CD8-positive, alpha-beta memory T cell (primary cell): ENCODE measurements at regions not wholly inside any gene's neighbourhood (a gene's known extent, or its start where the extent isn't known, plus 50 kb on each side); places are given as distances from the start of the nearest gene placed in this dataset.

Source experiments
- CTCF ChIA-PET: fragments of 350-600 bp; sonication (Branson Sonifier 250); formaldehyde crosslinking; loops from one replicate; lab custom pipeline; 2021; ENCODE audit warnings: antibody characterized with exemption; lab: Charles Lee
- POLR2A ChIA-PET: fragments of 350-600 bp; sonication (Branson Sonifier 250); formaldehyde crosslinking; loops from one replicate; lab custom pipeline; 2021; ENCODE audit warnings: antibody characterized with exemption; lab: Charles Lee
- DNase-seq, 5 donors: peaks; one replicate each; pipeline versions ENCODE4 v3.0.0 to v3.0.0-alpha.2; 2020 to 2022; ENCODE audit warnings: mixed read lengths in 1 of 5
- H3K27ac ChIP-seq: one replicate; pipeline ENCODE4 v1.7.0; 2013; ENCODE audit warnings: low read depth, mild to moderate bottlenecking, low read length, moderate library complexity
- H3K27me3 ChIP-seq: 2 replicates; pipeline ENCODE4 v1.7.0; 2013; ENCODE audit warnings: low read length, mild to moderate bottlenecking; ENCODE audit not compliant: insufficient read depth, poor library complexity, severe bottlenecking
- H3K36me3 ChIP-seq: 2 replicates; pipeline ENCODE4 v1.7.0; 2013; ENCODE audit warnings: mild to moderate bottlenecking, low read length, moderate library complexity; ENCODE audit not compliant: insufficient read depth
- H3K4me1 ChIP-seq: 2 replicates; pipeline ENCODE4 v1.7.0; 2013; ENCODE audit warnings: mild to moderate bottlenecking, low read length, moderate library complexity; ENCODE audit not compliant: insufficient read depth
- H3K4me3 ChIP-seq: 2 replicates; pipeline ENCODE4 v1.7.0; 2013; ENCODE audit warnings: mild to moderate bottlenecking, low read length
- H3K9me3 ChIP-seq: 2 replicates; pipeline ENCODE4 v1.7.0; 2013; ENCODE audit warnings: mild to moderate bottlenecking, low read length
- H3K27ac Mint-ChIP-seq, 8 donors: one replicate each; pipeline ENCODE4 v1.8.0; 2020 to 2021; ENCODE audit warnings: mixed read lengths in 8 of 8, mild to moderate bottlenecking in 6 of 8, inconsistent platforms in 3 of 8, moderate library complexity in 3 of 8
- H3K27me3 Mint-ChIP-seq, 2 donors: one replicate each; pipeline ENCODE4 v1.8.0; 2020 to 2021; ENCODE audit warnings: mixed read lengths in 2 of 2, mild to moderate bottlenecking in 1 of 2, moderate library complexity in 1 of 2
- H3K36me3 Mint-ChIP-seq, 3 donors: one replicate each; pipeline ENCODE4 v1.8.0; 2020 to 2021; ENCODE audit warnings: mixed read lengths in 3 of 3, inconsistent platforms in 1 of 3, mild to moderate bottlenecking in 1 of 3
- H3K4me1 Mint-ChIP-seq, 3 donors: one replicate each; pipeline ENCODE4 v1.8.0; 2020 to 2021; ENCODE audit warnings: mixed read lengths in 3 of 3, inconsistent platforms in 1 of 3, mild to moderate bottlenecking in 1 of 3
- H3K4me3 Mint-ChIP-seq, 7 donors: one replicate each; pipeline ENCODE4 v1.8.0; 2020 to 2021; ENCODE audit warnings: mixed read lengths in 7 of 7, mild to moderate bottlenecking in 6 of 7, moderate library complexity in 4 of 7, inconsistent platforms in 2 of 7
- H3K9me3 Mint-ChIP-seq, 5 donors: one replicate each; pipeline ENCODE4 v1.8.0; 2020 to 2022; ENCODE audit warnings: mixed read lengths in 5 of 5, mild to moderate bottlenecking in 3 of 5, moderate library complexity in 2 of 5, inconsistent platforms in 1 of 5

DNA sequence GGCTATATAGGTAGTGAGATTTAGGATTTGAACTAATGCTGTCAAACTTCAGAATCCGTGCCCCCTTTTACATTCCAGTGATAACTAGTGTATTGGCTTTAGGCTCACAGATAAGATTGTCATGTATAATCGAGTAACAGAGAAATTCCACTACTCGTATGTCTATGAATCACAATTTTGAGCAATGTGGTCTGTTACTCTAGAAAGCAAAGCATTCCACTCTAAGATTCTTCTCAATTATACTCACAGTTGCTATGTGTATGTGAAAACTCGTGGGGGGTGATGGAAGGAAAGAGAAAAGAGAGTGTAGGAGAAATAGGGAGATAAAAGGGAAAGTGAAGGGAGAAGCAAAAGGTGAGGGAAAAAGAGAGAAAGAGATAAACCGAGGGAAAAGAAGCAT lies 1175.1 kb upstream of the GOT2 start:
- H3K36me3 Mint-ChIP-seq: no peaks in the 10 kb centered on the region
- Histone ChIP-seq H3K27ac (no peak overlapping the region), H3K27me3 (no peaks in the 10 kb centered on the region), H3K4me3 (no peak overlapping the region), H3K36me3 (no peaks in the 10 kb centered on the region), H3K9me3 (peaks cover under 1% of the 10 kb centered on the region), H3K4me1 (no peaks in the 10 kb centered on the region)
- no peak overlapping the region for H3K27ac Mint-ChIP-seq
- no peaks in the 10 kb centered on the region for H3K4me1 Mint-ChIP-seq
- DNase-seq: no peak
- no peak overlapping the region for H3K4me3 Mint-ChIP-seq
- H3K9me3 Mint-ChIP-seq: peaks cover 3 to 42% (median 8%) of the 10 kb centered on the region in 5 donors
- POLR2A ChIA-PET: no interaction called here
- CTCF ChIA-PET: no interaction called here
- H3K27me3 Mint-ChIP-seq: no peaks in the 10 kb centered on the region

DNA sequence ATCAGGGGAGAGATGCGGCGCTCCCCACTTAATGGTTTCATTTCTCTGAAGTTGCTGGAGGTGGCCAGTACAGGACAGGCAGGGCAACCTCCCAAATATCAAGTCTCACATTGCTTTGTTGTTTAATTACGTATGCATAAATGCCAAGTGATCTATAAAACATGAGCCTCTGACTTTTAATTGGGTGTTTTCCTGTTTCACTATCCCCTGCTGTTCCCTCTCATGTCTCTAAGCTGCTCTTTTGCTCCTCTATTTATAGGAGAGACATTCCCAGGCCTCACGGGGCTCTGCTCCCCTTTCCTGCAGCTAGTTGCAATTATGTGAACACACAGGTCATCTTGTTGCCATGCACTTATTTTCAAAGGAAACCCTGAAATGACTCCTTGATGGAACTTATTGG lies 1173.5 kb upstream of the GOT2 start:
- Mint-ChIP-seq H3K4me3 (no peak overlapping the region), H3K27me3 (no peaks in the 10 kb centered on the region), H3K36me3 (no peaks in the 10 kb centered on the region), H3K27ac (no peak overlapping the region), H3K4me1 (no peaks in the 10 kb centered on the region), H3K9me3 (peaks cover 5 to 48% (median 12%) of the 10 kb centered on the region in 5 donors)
- DNase-seq: no peak
- ChIA-PET POLR2A (no interaction called here), CTCF (no interaction called here)
- Histone ChIP-seq H3K27me3 (no peaks in the 10 kb centered on the region), H3K27ac (no peak overlapping the region), H3K36me3 (no peaks in the 10 kb centered on the region), H3K4me1 (no peaks in the 10 kb centered on the region), H3K9me3 (no peaks in the 10 kb centered on the region), H3K4me3 (no peak overlapping the region)

DNA sequence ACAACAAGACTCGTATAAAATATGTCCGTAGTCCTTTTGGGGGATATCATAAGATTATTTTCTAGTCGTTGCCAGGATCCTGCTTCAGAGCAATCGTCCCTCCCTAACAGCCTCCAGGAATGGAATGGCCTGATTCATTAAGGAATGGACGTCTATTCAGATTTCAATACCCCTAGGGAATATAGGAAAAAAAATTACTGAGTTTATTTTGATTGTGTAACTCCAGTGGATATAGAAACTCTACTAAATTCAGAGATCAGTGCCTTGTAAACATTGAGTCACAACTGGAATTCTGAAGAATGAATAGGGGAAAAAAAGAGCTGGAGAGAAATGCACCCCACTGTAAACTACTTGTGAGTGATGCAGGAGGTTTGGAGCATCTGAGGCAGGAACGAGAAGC lies 1171.5 kb upstream of the GOT2 start:
- CTCF ChIA-PET: no interaction called here
- POLR2A ChIA-PET: no interaction called here
- Histone ChIP-seq H3K4me1 (no peaks in the 10 kb centered on the region), H3K27ac (no peak overlapping the region), H3K4me3 (no peak overlapping the region), H3K27me3 (no peaks in the 10 kb centered on the region), H3K9me3 (no peaks in the 10 kb centered on the region), H3K36me3 (no peaks in the 10 kb centered on the region)
- Mint-ChIP-seq H3K4me1 (no peaks in the 10 kb centered on the region), H3K36me3 (no peaks in the 10 kb centered on the region), H3K27me3 (no peaks in the 10 kb centered on the region), H3K4me3 (no peak overlapping the region), H3K9me3 (peaks cover 4 to 40% (median 10%) of the 10 kb centered on the region in 5 donors), H3K27ac (no peak overlapping the region)
- no peak for DNase-seq

- no peaks in the 10 kb centered on the region for H3K27me3 ChIP-seq
- ChIA-PET CTCF (no interaction called here), POLR2A (no interaction called here)
- H3K4me1 ChIP-seq: no peaks in the 10 kb centered on the region
- no peak overlapping the region for H3K4me3 ChIP-seq
- no peaks in the 10 kb centered on the region for H3K36me3 ChIP-seq
- no peak for DNase-seq
- Mint-ChIP-seq H3K9me3 (peaks cover 4 to 42% (median 10%) of the 10 kb centered on the region in 5 donors), H3K4me3 (no peak overlapping the region), H3K36me3 (no peaks in the 10 kb centered on the region), H3K27ac (no peak overlapping the region), H3K4me1 (no peaks in the 10 kb centered on the region), H3K27me3 (no peaks in the 10 kb centered on the region)
- H3K27ac ChIP-seq: no peak overlapping the region
- H3K9me3 ChIP-seq: no peaks in the 10 kb centered on the region
Measured at GRCh38 chr16:59905131-59905530, 1171.0 kb upstream of the GOT2 start.

DNA sequence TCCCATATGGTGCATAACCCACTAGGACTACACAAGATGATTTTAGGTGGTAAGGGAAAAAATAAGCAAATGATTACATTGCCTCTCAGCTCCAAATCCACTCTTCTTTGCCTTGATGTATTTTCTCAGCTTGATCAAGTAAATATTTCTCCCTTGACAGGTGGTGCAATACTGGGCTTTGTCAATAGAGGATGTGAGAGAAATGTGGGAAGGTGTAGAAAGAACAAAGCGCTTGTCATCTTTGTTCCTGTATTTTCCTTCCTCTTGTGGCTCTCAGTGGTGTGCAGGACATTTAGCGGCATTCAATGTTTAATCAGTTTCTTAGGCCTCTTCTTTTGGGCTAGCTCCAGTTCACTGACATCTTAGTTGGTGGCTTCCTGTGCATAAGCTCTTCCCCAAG lies 1165.8 kb upstream of the GOT2 start:
- CTCF ChIA-PET: no interaction called here
- H3K27me3 Mint-ChIP-seq: no peaks in the 10 kb centered on the region

DNA sequence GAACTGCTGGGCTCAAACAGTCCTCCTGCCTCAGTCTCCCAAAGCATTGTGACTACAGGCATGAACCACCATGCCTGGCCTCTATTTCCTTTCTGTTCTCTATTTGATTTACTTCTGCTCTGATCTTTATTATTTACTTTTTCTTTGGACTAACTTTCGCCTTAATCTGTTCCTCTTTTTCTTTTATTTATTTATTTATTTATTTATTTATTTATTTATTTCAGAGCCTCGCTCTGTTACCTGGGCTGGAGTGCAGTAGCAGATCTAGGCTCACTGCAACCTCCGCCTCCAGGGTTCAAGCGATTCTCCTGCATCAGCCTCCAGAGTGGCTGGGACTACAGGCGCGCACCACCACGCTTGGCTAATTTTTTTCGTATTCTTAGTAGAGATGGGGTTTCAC lies 1158.3 kb upstream of the GOT2 start:
- DNase-seq: no peak
- Histone ChIP-seq H3K27me3 (no peaks in the 10 kb centered on the region), H3K27ac (no peak overlapping the region), H3K4me1 (no peaks in the 10 kb centered on the region), H3K9me3 (no peaks in the 10 kb centered on the region), H3K4me3 (no peak overlapping the region), H3K36me3 (no peaks in the 10 kb centered on the region)
- no peaks in the 10 kb centered on the region for H3K36me3 Mint-ChIP-seq
- H3K27ac Mint-ChIP-seq: no peak overlapping the region
- POLR2A ChIA-PET: no interaction called here
- H3K4me1 Mint-ChIP-seq: no peaks in the 10 kb centered on the region
- H3K4me3 Mint-ChIP-seq: no peak overlapping the region
- CTCF ChIA-PET: no interaction called here
- peaks cover 28 to 47% (median 44%) of the 10 kb centered on the region in 5 donors for H3K9me3 Mint-ChIP-seq
- peaks cover 0 to 1% of the 10 kb centered on the region in 2 donors for H3K27me3 Mint-ChIP-seq

More for the DNA sequence above, 1165.8 kb upstream of the GOT2 start:
- H3K4me1 ChIP-seq: no peaks in the 10 kb centered on the region
- H3K4me1 Mint-ChIP-seq: no peaks in the 10 kb centered on the region
- no peak overlapping the region for H3K4me3 ChIP-seq
- H3K9me3 Mint-ChIP-seq: peaks cover 17 to 31% (median 18%) of the 10 kb centered on the region in 5 donors
- no peaks in the 10 kb centered on the region for H3K9me3 ChIP-seq
- H3K4me3 Mint-ChIP-seq: no peak overlapping the region
- DNase-seq: no peak
- no peaks in the 10 kb centered on the region for H3K36me3 ChIP-seq
- no peak overlapping the region for H3K27ac ChIP-seq
- no peaks in the 10 kb centered on the region for H3K27me3 ChIP-seq
- no peaks in the 10 kb centered on the region for H3K36me3 Mint-ChIP-seq
- no peak overlapping the region for H3K27ac Mint-ChIP-seq
- POLR2A ChIA-PET: no interaction called here

DNA sequence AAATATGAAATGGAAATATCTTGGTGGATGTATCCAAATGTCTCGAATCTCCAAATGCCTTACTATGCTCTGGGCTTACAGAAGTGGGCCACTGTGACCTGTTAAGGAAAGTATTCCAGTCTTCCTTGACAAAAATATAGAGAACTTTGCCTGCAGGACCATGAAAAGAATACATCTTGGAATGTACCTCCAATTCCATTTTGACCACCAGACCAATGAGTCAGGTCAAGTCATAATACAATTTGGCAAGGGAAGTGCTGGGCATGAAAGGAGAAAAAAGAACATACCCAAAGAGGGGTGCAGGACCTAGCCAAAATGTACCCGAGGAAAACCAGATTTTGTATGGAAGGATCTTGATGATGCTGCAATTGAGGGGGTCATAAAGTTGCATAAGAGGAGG lies 1153.7 kb upstream of the GOT2 start:
- Histone ChIP-seq H3K27ac (no peak overlapping the region), H3K9me3 (no peaks in the 10 kb centered on the region), H3K27me3 (no peaks in the 10 kb centered on the region), H3K4me3 (no peak overlapping the region), H3K36me3 (no peaks in the 10 kb centered on the region), H3K4me1 (no peaks in the 10 kb centered on the region)
- Mint-ChIP-seq H3K27ac (no peak overlapping the region), H3K27me3 (no peaks in the 10 kb centered on the region), H3K9me3 (peaks cover 11 to 48% (median 27%) of the 10 kb centered on the region in 5 donors), H3K4me1 (no peaks in the 10 kb centered on the region), H3K4me3 (no peak overlapping the region), H3K36me3 (no peaks in the 10 kb centered on the region)
- POLR2A ChIA-PET: no interaction called here
- no peak for DNase-seq
- CTCF ChIA-PET: no interaction called here

DNA sequence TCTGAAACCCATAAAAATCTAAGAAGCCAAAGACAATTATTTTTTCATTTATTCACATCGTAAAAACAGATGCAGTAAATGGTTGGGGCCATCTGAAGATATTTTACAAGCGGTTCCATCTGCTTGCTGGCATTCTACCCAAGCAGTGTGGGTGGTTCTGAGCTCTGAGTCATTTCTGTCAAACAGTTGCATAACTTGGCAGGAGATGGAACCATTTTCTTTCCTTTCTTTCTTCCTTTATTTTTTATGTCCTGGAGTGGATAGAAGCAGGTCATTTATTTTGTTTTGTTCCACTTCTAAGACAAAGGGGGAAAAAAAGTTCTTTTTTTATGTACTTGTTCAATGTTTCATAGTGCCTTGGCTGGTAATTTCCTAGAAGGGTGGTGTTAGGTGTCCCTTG lies 1151.9 kb upstream of the GOT2 start:
- ChIA-PET POLR2A (no interaction called here), CTCF (no interaction called here)
- no peak overlapping the region for H3K27ac ChIP-seq
- Mint-ChIP-seq H3K36me3 (no peaks in the 10 kb centered on the region), H3K27ac (no peak overlapping the region), H3K4me3 (no peak overlapping the region), H3K27me3 (no peaks in the 10 kb centered on the region), H3K9me3 (peaks cover 15 to 48% (median 27%) of the 10 kb centered on the region in 5 donors), H3K4me1 (no peaks in the 10 kb centered on the region)
- DNase-seq: no peak
- H3K9me3 ChIP-seq: no peaks in the 10 kb centered on the region
- no peaks in the 10 kb centered on the region for H3K4me1 ChIP-seq
- no peaks in the 10 kb centered on the region for H3K27me3 ChIP-seq
- H3K4me3 ChIP-seq: no peak overlapping the region
- no peaks in the 10 kb centered on the region for H3K36me3 ChIP-seq

GRCh38 chr16:59881376-59881775 lies 1147.3 kb upstream of the GOT2 start:
- DNase-seq: no peak
- Mint-ChIP-seq H3K4me1 (no peaks in the 10 kb centered on the region), H3K27me3 (no peaks in the 10 kb centered on the region), H3K9me3 (peaks cover 10 to 21% (median 18%) of the 10 kb centered on the region in 5 donors), H3K4me3 (no peak overlapping the region), H3K36me3 (no peaks in the 10 kb centered on the region), H3K27ac (peak overlapping the region in 1 of 8 donors; percentile 9)
- POLR2A ChIA-PET: no interaction called here
- Histone ChIP-seq H3K27me3 (no peaks in the 10 kb centered on the region), H3K9me3 (no peaks in the 10 kb centered on the region), H3K36me3 (no peaks in the 10 kb centered on the region), H3K4me3 (no peak overlapping the region), H3K27ac (no peak overlapping the region), H3K4me1 (no peaks in the 10 kb centered on the region)
- CTCF ChIA-PET: no interaction called here
